Activated CD4-positive, alpha-beta T cell treated with anti-CD3 and anti-CD28 coated beads for 24 hours (primary cell): ENCODE measurements at regions not wholly inside any gene's neighbourhood (a gene's known extent, or its start where the extent isn't known, plus 50 kb on each side); places are given as distances from the start of the nearest gene placed in this dataset.
"Not testable (repeated sequence)": the region's sequence is repeated elsewhere in the genome, so short reads cannot be mapped to it uniquely, and the experiment has no call there.

Experiments
- DNase-seq, 2 donors: peaks; one replicate each; pipeline ENCODE4 v3.0.0-alpha.2; 2020; ENCODE audit warnings: low read depth in 2 of 2

GRCh38 chr5:138702166-138703077, 50.8 kb upstream of the CTNNA1 start:
- DNase-seq = no peak

- no peak for DNase-seq
Observed at GRCh38 chr5:138701678-138702077, 51.5 kb upstream of the CTNNA1 start.

GRCh38 chr5:138700581-138701362, 52.5 kb upstream of the CTNNA1 start:
- no peak for DNase-seq

GRCh38 chr5:138699482-138699881, 53.7 kb upstream of the CTNNA1 start:
- no peak for DNase-seq

- no peak for DNase-seq
Observed at GRCh38 chr5:138698713-138699112, 54.5 kb upstream of the CTNNA1 start.

- no peak for DNase-seq
Observed at GRCh38 chr5:138697720-138698360, 55.4 kb upstream of the CTNNA1 start.

- DNase-seq = no peak
Observed at GRCh38 chr5:138696501-138696900, 56.7 kb upstream of the CTNNA1 start.

- DNase-seq = no peak
Observed at GRCh38 chr5:138695781-138696180, 57.4 kb upstream of the CTNNA1 start.

- no peak for DNase-seq
Observed at GRCh38 chr5:138694146-138694545, 59.1 kb upstream of the CTNNA1 start.

- DNase-seq = no peak
Observed at GRCh38 chr5:138692370-138692769, 60.9 kb upstream of the CTNNA1 start.

GRCh38 chr5:138686668-138687067, 66.6 kb upstream of the CTNNA1 start:
- no peak for DNase-seq

- DNase-seq = no peak
Observed at GRCh38 chr5:138685193-138685745, 68.0 kb upstream of the CTNNA1 start.

- DNase-seq = not testable (repeated sequence)
Observed at GRCh38 chr5:138682462-138682861, 70.8 kb upstream of the CTNNA1 start.

GRCh38 chr5:138678826-138679225, 74.4 kb upstream of the CTNNA1 start:
- not testable (repeated sequence) for DNase-seq

- no peak for DNase-seq
Observed at GRCh38 chr5:138677782-138678181, 75.4 kb upstream of the CTNNA1 start.

GRCh38 chr5:138676556-138677193, 76.5 kb upstream of the CTNNA1 start:
- no peak for DNase-seq

- no peak for DNase-seq
Observed at GRCh38 chr5:138676002-138676401, 77.2 kb upstream of the CTNNA1 start.

- DNase-seq = no peak
Observed at GRCh38 chr5:138668451-138669380, 84.5 kb upstream of the CTNNA1 start.

GRCh38 chr5:138667782-138668331, 85.4 kb upstream of the CTNNA1 start:
- DNase-seq = not testable (repeated sequence)

- no peak for DNase-seq
Observed at GRCh38 chr5:138666226-138666742, 86.9 kb upstream of the CTNNA1 start.
